ENCODE measurements at regions not wholly inside any gene's neighbourhood (a gene's known extent, or its start where the extent isn't known, plus 50 kb on each side); places are given as distances from the start of the nearest gene placed in this dataset.

GRCh38 chr1:173405834-173406233 is 71.3 kb upstream of the PRDX6 start:
- no peaks in the 10 kb centered on the region for H3K9me3 ChIP-seq
- FAIRE-seq (no peak), ATAC-seq (peak; percentile 50 to 70; a peak in 3 of 6 replicates), DNase-seq (ENCODE audit: low read depth in 1 of 2, low spot score in 1 of 2) (peak in 1 of 2 experiments; percentile 24)
- POLR2A ChIA-PET = no interaction called here
- peak overlapping the region; percentile 66; the same call in 2 of the 3 replicates for H3K4me2 ChIP-seq
- TF ChIP-seq CEBPB (IDR thresholded peaks at IDR 0.05) (peak; percentile 77 to 84; a peak in 3 of 4 replicates), FOSL2 (IDR thresholded peaks at IDR 0.05) (no peak), FOSL2 (CRISPR knock-in tag; IDR thresholded peaks at IDR 0.05) (0 out of 2 replicates have a peak, but pooled peaks have one; percentile 28), POLR2A (IDR thresholded peaks at IDR 0.05; ENCODE audit: low read length) (no peak), EHF (CRISPR knock-in tag; IDR thresholded peaks at IDR 0.05) (no peak), ZNF302 (CRISPR knock-in tag; IDR thresholded peaks at IDR 0.05) (no peak)
- TF ChIP-seq, protein P1, sequence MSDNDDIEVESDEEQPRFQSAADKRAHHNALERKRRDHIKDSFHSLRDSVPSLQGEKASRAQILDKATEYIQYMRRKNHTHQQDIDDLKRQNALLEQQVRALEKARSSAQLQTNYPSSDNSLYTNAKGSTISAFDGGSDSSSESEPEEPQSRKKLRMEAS (IDR thresholded peaks at IDR 0.05) = peak; percentile 63
- H3K4me3 ChIP-seq = no peak overlapping the region
- H3K27ac ChIP-seq = no peak overlapping the region
- WGBS (ENCODE audit: missing lambda C conversion rate) = 36% methylated on average over 3 of the region's 3 CpGs
- peaks cover 17% of the 10 kb centered on the region for H3K4me1 ChIP-seq
- CTCF ChIA-PET = interaction anchor here (1.8 kb wide), 1 partner anchor 14 kb away, joined by 5 read pairs; no protein-coding TSS in a partner anchor

GRCh38 chr1:173406783-173407230 is 70.3 kb upstream of the PRDX6 start:
- FAIRE-seq (no peak), DNase-seq (ENCODE audit: low read depth in 1 of 2, low spot score in 1 of 2) (no peak), ATAC-seq (peak; percentile 48 to 70; a peak in 4 of 6 replicates)
- Histone ChIP-seq H3K27ac (peak overlapping the region; percentile 23 to 78; a peak in 5 of 6 replicates), H3K4me1 (peaks cover 17% of the 10 kb centered on the region), H3K4me3 (peak overlapping the region; percentile 12; the same call in 1 of the 3 replicates), H3K9me3 (no peaks in the 10 kb centered on the region), H3K4me2 (peak overlapping the region; percentile 66)
- WGBS (ENCODE audit: missing lambda C conversion rate) = 59% methylated on average over 8 of the region's 8 CpGs
- POLR2A ChIA-PET = no interaction called here
- TF ChIP-seq HMGXB4 (CRISPR knock-in tag; IDR thresholded peaks at IDR 0.05; ENCODE audit: borderline replicate concordance) (no peak), TFCP2L1 (CRISPR knock-in tag; IDR thresholded peaks at IDR 0.05) (no peak), RFX5 (IDR thresholded peaks at IDR 0.05) (no peak), ESRRA (IDR thresholded peaks at IDR 0.05; ENCODE audit: borderline replicate concordance, low read length) (no peak), BHLHE40 (IDR thresholded peaks at IDR 0.05; ENCODE audit: low read depth, low read length) (no peak), FOSL2 (IDR thresholded peaks at IDR 0.05) (no peak), FOSL2 (CRISPR knock-in tag; IDR thresholded peaks at IDR 0.05) (no peak), ZFP36 (IDR thresholded peaks at IDR 0.05; ENCODE audit: borderline replicate concordance, partially characterized antibody) (no peak), SMC3 (IDR thresholded peaks at IDR 0.05) (no peak), FOXS1 (CRISPR knock-in tag; IDR thresholded peaks at IDR 0.05) (no peak), CBX2 (IDR thresholded peaks at IDR 0.05; ENCODE audit: borderline replicate concordance, low read depth) (no peak), JUN (IDR thresholded peaks at IDR 0.05) (no peak), CHD4 (IDR thresholded peaks at IDR 0.05; ENCODE audit: borderline replicate concordance) (no peak), FOSB (CRISPR knock-in tag; IDR thresholded peaks at IDR 0.05) (no peak), MAZ (IDR thresholded peaks at IDR 0.05; ENCODE audit: borderline replicate concordance, low read depth, low read length) (no peak), NFE2L2 (conservative IDR thresholded peaks at IDR 0.05; ENCODE audit: low read length) (no peak), PBX3 (IDR thresholded peaks at IDR 0.05) (no peak), EP300 (IDR thresholded peaks at IDR 0.05) (no peak)
- TF ChIP-seq, protein P2, sequence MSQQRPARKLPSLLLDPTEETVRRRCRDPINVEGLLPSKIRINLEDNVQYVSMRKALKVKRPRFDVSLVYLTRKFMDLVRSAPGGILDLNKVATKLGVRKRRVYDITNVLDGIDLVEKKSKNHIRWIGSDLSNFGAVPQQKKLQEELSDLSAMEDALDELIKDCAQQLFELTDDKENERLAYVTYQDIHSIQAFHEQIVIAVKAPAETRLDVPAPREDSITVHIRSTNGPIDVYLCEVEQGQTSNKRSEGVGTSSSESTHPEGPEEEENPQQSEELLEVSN (IDR thresholded peaks at IDR 0.05; ENCODE audit: borderline replicate concordance, low read depth) = no peak
- TF ChIP-seq, protein P3, sequence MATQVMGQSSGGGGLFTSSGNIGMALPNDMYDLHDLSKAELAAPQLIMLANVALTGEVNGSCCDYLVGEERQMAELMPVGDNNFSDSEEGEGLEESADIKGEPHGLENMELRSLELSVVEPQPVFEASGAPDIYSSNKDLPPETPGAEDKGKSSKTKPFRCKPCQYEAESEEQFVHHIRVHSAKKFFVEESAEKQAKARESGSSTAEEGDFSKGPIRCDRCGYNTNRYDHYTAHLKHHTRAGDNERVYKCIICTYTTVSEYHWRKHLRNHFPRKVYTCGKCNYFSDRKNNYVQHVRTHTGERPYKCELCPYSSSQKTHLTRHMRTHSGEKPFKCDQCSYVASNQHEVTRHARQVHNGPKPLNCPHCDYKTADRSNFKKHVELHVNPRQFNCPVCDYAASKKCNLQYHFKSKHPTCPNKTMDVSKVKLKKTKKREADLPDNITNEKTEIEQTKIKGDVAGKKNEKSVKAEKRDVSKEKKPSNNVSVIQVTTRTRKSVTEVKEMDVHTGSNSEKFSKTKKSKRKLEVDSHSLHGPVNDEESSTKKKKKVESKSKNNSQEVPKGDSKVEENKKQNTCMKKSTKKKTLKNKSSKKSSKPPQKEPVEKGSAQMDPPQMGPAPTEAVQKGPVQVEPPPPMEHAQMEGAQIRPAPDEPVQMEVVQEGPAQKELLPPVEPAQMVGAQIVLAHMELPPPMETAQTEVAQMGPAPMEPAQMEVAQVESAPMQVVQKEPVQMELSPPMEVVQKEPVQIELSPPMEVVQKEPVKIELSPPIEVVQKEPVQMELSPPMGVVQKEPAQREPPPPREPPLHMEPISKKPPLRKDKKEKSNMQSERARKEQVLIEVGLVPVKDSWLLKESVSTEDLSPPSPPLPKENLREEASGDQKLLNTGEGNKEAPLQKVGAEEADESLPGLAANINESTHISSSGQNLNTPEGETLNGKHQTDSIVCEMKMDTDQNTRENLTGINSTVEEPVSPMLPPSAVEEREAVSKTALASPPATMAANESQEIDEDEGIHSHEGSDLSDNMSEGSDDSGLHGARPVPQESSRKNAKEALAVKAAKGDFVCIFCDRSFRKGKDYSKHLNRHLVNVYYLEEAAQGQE (IDR thresholded peaks at IDR 0.05) = no peak
- CTCF ChIA-PET = interaction anchor here (0.6 to 1.8 kb wide), 2 partner anchors 13 to 568 kb away, joined by 3 to 5 read pairs; no protein-coding TSS in a partner anchor
